Osteoblast (primary cell): ENCODE measurements at regions not wholly inside any gene's neighbourhood (a gene's known extent, or its start where the extent isn't known, plus 50 kb on each side); places are given as distances from the start of the nearest gene placed in this dataset.

Experiments used
- DNase-seq: peaks from one replicate; pipeline ENCODE4 v3.0.0; 2011; ENCODE audit warnings: low spot score, mixed read lengths; ENCODE audit not compliant: insufficient read length; ENCODE audit errors: missing footprints
- H2AFZ ChIP-seq: 2 replicates; pipeline ENCODE4 v1.6.0; 2011; ENCODE audit warnings: mild to moderate bottlenecking, low read length
- H3K27ac ChIP-seq: 2 replicates; pipeline ENCODE4 v1.5.1; 2011; ENCODE audit warnings: mild to moderate bottlenecking, low read depth, low read length, moderate library complexity
- H3K27me3 ChIP-seq: 2 replicates; pipeline ENCODE4 v1.6.0; 2012; ENCODE audit warnings: mild to moderate bottlenecking, control low read depth, inconsistent platforms, low read length, moderate library complexity; ENCODE audit not compliant: insufficient read depth
- H3K36me3 ChIP-seq: 2 replicates; pipeline ENCODE4 v1.5.1; 2011; ENCODE audit warnings: mild to moderate bottlenecking, low read length, control low read depth, moderate library complexity; ENCODE audit not compliant: insufficient read depth
- H3K4me1 ChIP-seq: 2 replicates; pipeline ENCODE4 v1.5.1; 2011; ENCODE audit warnings: mild to moderate bottlenecking, low read length, control low read depth, moderate library complexity; ENCODE audit not compliant: insufficient read depth
- H3K4me2 ChIP-seq: 2 replicates; pipeline ENCODE4 v1.6.0; 2011; ENCODE audit warnings: mild to moderate bottlenecking, low read length; ENCODE audit not compliant: insufficient read depth
- H3K4me3 ChIP-seq: fragments of 200-600 bp; sonication (generic); 3 replicates; pipeline ENCODE4 v1.5.1; 2012; ENCODE audit warnings: mild to moderate bottlenecking, low read length, inconsistent platforms; ENCODE audit not compliant: insufficient read depth
- H3K79me2 ChIP-seq: 2 replicates; pipeline ENCODE4 v1.6.0; 2012; ENCODE audit warnings: mild to moderate bottlenecking, low read length, control low read depth, inconsistent platforms; ENCODE audit not compliant: insufficient read depth
- H3K9me3 ChIP-seq: 2 replicates; pipeline ENCODE4 v1.5.1; 2011; ENCODE audit warnings: low read depth, low read length, control low read depth
- H4K20me1 ChIP-seq: 2 replicates; pipeline ENCODE4 v1.6.0; 2012; ENCODE audit warnings: mild to moderate bottlenecking, low read length, control low read depth; ENCODE audit not compliant: insufficient read depth
- TF ChIP-seq, protein P1 (sequence below): IDR thresholded peaks from 2 replicates; pipeline ENCODE4 v1.5.1; 2011; ENCODE audit warnings: mild to moderate bottlenecking, low read depth, low read length, moderate library complexity; ENCODE audit errors: extremely low read depth

DNA sequence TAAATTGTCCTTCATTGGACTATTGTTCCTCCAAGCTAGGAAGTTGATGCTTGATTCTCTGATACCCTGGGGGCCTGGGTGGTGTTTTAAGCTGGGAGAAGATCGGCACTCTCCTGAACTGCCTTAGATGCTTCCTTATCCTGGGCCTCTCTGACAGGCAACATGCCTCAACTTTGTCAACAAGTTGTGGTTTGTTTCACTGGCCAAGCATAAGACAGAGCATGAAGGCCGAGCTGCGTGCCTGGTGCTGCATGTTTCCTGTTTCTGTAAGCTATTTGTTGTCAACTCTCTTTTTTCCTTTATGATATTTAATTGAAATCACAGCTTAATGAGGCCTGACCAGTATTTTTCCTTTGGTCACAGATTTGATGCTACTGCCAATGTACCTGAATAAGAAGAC is 187.6 kb upstream of the TNC start:
- Histone ChIP-seq H3K9me3 (no peaks in the 10 kb centered on the region), H3K27ac (no peak overlapping the region), H3K36me3 (no peaks in the 10 kb centered on the region), H3K4me2 (no peak overlapping the region), H3K4me3 (no peak overlapping the region), H3K27me3 (no peaks in the 10 kb centered on the region), H3K79me2 (no peaks in the 10 kb centered on the region), H3K4me1 (no peaks in the 10 kb centered on the region), H2AFZ (peak overlapping the region; percentile 76), H4K20me1 (no peaks in the 10 kb centered on the region)
- DNase-seq: no peak
- TF ChIP-seq, protein P1, sequence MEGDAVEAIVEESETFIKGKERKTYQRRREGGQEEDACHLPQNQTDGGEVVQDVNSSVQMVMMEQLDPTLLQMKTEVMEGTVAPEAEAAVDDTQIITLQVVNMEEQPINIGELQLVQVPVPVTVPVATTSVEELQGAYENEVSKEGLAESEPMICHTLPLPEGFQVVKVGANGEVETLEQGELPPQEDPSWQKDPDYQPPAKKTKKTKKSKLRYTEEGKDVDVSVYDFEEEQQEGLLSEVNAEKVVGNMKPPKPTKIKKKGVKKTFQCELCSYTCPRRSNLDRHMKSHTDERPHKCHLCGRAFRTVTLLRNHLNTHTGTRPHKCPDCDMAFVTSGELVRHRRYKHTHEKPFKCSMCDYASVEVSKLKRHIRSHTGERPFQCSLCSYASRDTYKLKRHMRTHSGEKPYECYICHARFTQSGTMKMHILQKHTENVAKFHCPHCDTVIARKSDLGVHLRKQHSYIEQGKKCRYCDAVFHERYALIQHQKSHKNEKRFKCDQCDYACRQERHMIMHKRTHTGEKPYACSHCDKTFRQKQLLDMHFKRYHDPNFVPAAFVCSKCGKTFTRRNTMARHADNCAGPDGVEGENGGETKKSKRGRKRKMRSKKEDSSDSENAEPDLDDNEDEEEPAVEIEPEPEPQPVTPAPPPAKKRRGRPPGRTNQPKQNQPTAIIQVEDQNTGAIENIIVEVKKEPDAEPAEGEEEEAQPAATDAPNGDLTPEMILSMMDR: no peak

GRCh38 chr9:115306865-115307264 is 188.9 kb upstream of the TNC start:
- H3K4me1 ChIP-seq: no peaks in the 10 kb centered on the region
- no peak overlapping the region for H3K4me3 ChIP-seq
- no peak overlapping the region for H3K4me2 ChIP-seq
- no peaks in the 10 kb centered on the region for H3K27me3 ChIP-seq
- no peaks in the 10 kb centered on the region for H4K20me1 ChIP-seq
- no peaks in the 10 kb centered on the region for H3K36me3 ChIP-seq
- no peak overlapping the region for H2AFZ ChIP-seq
- peak; percentile 72 for DNase-seq
- no peak overlapping the region for H3K27ac ChIP-seq
- no peaks in the 10 kb centered on the region for H3K9me3 ChIP-seq
- H3K79me2 ChIP-seq: no peaks in the 10 kb centered on the region
- TF ChIP-seq, protein P1: no peak

GRCh38 chr9:115313545-115313944 is 195.6 kb upstream of the TNC start:
- Histone ChIP-seq H3K27ac (no peak overlapping the region), H4K20me1 (no peaks in the 10 kb centered on the region), H2AFZ (no peak overlapping the region), H3K36me3 (no peaks in the 10 kb centered on the region), H3K4me2 (no peak overlapping the region), H3K79me2 (no peaks in the 10 kb centered on the region), H3K4me3 (no peak overlapping the region), H3K4me1 (peaks cover 4% of the 10 kb centered on the region), H3K27me3 (no peaks in the 10 kb centered on the region), H3K9me3 (no peaks in the 10 kb centered on the region)
- TF ChIP-seq, protein P1: no peak
- DNase-seq: no peak

DNA sequence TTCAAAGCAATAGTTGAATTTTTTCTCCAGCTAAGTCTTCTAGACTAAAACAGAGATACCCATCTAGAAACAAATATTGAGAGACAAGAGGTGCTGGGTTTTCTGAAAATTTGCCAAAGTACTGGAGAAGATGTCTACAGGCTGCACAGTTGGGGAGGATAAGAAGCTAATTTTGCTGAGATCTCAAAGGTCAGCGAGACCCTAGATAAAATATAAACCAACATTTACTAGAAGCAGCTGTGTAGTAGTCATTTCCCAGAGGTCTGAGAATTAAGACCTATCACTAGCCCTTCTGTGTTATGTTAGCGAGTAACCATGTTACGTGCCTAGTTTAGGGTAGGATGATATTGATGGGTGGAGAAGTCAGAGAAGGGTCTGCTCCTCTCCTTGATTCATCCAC is 208.5 kb upstream of the TNC start:
- H3K79me2 ChIP-seq: no peaks in the 10 kb centered on the region
- H3K9me3 ChIP-seq: no peaks in the 10 kb centered on the region
- no peaks in the 10 kb centered on the region for H3K36me3 ChIP-seq
- peaks cover 21% of the 10 kb centered on the region for H3K4me1 ChIP-seq
- no peak overlapping the region for H3K27ac ChIP-seq
- H3K27me3 ChIP-seq: no peaks in the 10 kb centered on the region
- DNase-seq: no peak
- no peak overlapping the region for H2AFZ ChIP-seq
- no peak overlapping the region for H3K4me3 ChIP-seq
- H3K4me2 ChIP-seq: no peak overlapping the region
- TF ChIP-seq, protein P1: no peak
- H4K20me1 ChIP-seq: no peaks in the 10 kb centered on the region
